GM21786 (cell line): ENCODE measurements at regions not wholly inside any gene's neighbourhood (a gene's known extent, or its start where the extent isn't known, plus 50 kb on each side); places are given as distances from the start of the nearest gene placed in this dataset.

Source experiments
- ATAC-seq: cut with Tn5 transposase; IDR thresholded peaks from one replicate; pipeline ENCODE4 v1.9.1; 2021; ENCODE audit not compliant: unreplicated experiment

DNA sequence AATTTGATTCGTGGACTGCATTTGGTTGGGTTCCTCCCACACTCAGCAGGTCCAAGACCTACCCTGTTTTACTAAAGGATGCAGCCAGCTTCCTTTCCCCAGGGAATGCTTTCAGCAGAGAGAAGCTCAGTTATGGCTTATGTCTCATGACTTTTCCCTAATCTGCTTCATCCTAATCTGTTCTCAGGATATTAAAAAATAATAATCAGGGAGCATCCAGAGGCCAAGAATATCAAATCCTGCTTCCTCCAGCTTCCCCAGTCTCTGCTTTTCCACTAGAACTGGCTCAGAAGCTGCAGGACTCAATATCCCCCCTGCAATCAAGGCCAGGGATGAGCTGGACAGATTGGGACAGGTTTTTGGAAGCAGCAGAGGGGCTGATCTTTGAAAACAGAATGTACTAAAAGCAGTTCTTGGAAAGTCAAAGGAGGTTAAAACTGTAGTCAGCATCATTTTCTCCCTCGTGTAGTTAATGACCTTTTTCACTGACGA lies 326.9 kb upstream of the TNP1 start:
- no peak for ATAC-seq

DNA sequence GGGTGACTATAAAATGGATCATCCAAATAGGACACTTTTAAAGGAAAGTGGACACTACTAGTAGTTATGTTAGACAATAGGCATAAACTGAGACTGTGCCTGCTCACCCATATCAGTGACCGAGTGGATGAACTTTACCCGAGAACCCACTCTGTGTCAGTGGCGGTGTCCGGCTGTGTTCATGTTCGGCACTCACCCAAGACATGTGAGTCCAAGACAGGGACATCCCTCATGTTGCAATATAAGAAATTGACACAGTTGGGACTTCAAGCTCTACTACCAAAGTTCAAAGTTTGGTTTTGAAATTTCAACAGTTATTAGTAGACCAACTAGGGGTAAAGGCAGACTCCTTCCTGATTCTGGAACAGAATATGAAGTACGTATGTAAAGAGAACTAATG lies 326.3 kb upstream of the TNP1 start:
- no peak for ATAC-seq

GRCh38 chr2:217185265-217185995 lies 325.6 kb upstream of the TNP1 start:
- ATAC-seq, result no peak

DNA sequence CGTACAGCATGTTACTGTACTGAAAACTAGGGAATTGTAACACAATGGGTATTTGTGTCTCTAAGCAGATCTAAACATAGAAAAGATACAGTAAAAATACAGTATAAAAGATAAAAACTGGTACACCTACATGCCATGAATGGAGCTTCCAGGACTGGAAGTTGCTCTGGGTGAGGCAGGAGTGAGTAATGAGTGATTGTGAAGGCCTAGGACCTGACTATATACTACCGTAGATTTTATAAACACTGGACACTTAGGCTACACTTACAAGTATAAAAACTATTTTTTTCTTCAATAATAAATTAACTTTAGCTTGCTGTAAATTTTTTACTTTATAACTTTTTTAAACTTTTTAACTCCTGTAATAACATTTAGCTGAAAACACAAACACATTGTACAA lies 324.4 kb upstream of the TNP1 start:
- ATAC-seq, result no peak

- ATAC-seq, result no peak
These were observed 323.6 kb upstream of the TNP1 start for GRCh38 chr2:217183471-217183870.

- ATAC-seq, result no peak
These were observed 323.1 kb upstream of the TNP1 start for GRCh38 chr2:217182926-217183325.

DNA sequence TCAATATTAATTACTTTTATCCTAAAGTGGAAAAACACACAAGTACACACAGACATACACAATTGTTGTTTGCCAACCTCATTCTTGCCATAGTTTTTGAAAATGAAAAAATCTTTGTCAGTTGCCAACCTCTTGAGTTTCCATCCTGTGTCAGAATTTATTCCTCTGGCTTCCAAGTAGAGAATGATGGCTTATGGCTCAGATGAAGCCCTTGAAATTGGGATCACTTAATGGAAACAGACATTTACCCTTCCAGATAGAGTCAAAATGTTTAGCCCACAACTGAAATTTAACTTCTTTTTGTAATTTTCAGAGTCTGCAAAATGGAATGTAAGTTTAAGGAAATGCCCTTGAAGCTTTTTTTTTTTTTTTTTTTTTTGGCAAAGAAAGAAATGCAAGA lies 321.6 kb upstream of the TNP1 start:
- no peak for ATAC-seq

DNA sequence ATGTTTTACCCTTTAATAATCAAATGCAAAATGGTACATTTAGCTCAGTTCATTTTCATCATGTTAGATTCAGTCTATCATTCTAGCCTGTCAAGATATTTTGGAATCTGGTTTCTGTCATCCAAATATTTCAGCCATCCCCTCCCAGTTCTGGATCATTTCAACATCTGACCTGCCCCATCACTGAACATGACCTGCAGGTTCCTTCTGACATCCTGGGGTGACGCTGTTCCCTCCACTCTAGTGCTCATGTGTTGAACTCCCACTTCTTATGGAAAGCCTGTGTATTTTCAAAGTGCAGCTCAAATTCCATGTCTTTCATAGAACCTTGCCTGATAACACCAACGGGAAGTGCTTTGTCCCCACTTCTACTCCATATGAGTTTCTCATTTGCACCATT lies 320.0 kb upstream of the TNP1 start:
- no peak for ATAC-seq

- no peak for ATAC-seq
These were observed 318.5 kb upstream of the TNP1 start for GRCh38 chr2:217178341-217178740.

DNA sequence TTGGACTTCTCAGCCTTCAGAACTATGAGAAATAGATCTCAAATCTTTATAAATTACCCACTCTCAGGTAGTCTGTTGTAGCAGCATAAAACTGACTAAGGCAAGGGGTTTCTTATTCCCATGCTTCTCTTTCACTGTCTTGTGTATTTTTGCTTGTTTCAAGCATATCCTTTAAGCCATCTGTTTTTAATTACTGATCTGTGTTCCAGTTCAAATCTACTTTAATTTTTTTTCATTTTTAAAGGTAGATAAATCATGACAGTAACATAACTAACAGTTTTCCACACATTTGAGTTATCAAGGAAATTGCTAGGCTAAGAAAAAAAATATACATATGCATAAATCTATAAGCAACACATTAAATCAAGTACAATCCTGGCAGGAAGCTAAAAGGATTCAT lies 317.9 kb upstream of the TNP1 start:
- no peak for ATAC-seq

DNA sequence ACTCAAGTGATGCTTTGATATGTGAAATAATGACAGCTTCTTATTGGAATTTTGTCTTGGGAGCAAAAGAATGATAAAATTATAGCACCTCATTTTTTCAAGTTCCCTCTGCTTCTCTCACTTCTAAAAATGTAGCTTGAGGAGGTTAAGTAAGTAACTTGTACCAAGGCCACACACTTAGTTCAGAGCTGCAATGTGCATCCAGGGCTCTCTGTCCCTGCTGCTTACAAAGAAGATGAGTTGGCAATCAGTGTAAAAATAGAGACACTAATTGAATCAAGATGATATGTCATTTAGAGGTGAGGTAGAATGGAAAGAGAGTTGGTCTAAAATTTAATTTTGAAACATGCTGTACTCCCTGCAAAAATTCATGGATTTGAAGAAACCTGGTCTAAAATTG lies 312.0 kb upstream of the TNP1 start:
- no peak for ATAC-seq

DNA sequence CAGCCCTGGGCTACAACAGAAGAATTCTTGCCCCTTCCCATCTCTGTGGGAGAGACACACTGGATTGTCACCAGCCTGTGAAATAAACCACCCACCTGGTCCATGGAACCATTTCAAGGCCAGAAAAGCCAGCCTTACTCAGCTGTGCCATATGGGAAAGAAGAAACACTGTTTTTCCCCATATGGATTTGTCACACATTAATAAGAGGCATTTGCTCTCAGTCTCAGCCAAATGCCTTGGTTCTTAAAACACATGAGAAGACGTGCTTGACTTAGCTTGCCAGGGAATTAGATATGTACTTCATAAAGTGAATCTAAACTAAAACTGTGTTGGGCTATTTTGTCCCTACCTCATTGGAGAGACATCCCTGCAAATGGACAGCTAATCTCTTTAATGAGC lies 308.6 kb upstream of the TNP1 start:
- no peak for ATAC-seq

- ATAC-seq, result no peak
These were observed 307.7 kb upstream of the TNP1 start for GRCh38 chr2:217167531-217167930.

- ATAC-seq, result no peak
These were observed 306.5 kb upstream of the TNP1 start for GRCh38 chr2:217166241-217166850.

DNA sequence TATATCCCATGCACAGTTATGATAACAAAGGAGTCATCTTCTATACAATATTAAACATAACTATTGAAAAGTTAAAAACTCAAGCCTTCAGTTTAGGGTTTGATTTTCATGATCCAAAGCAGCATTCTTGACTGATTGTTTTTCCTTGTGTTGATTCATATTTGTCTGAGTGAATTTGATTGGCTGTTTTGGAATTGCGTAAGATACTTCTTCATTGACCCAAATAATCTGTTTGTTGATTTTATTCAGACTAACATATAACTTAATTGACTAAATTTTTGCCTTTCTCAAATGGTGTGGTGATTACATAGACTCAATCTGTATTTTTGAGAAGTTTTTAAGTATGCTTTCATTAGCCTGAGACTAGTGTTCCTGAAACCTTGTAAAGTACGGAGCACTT lies 305.7 kb upstream of the TNP1 start:
- no peak for ATAC-seq

GRCh38 chr2:217163987-217164386 lies 304.1 kb upstream of the TNP1 start:
- ATAC-seq, result no peak

- ATAC-seq, result no peak
These were observed 302.7 kb upstream of the TNP1 start for GRCh38 chr2:217162533-217162932.

- ATAC-seq, result no peak
These were observed 301.4 kb upstream of the TNP1 start for GRCh38 chr2:217160978-217161973.

DNA sequence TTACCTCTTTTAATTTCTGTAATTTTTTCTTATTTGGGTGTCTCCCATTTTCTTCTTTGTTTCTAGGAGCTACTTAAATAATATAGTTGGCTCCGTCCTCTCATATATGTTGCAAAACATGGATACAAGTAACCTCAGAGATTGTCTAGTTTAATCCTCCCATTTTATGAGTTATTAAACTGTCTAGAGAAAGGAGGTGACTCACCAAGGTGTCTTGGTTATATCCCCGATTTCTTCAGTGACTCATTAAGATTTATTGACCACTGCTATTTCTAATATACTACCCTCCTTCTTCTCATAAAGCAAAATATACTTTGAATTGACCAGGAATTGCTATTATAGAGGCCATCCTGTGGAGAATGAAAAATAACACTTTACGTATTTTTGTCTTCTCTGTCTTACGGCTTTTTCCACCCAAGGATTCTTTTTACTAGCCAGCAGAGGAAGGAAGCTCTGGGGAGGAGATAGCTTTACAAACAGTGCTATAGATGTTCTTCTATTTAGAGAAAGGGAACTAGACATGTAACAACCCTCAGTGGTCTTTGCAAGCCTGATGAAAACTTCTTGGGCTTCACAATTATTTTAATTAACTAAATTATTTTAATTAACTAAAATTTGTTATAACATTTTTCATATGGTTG lies 300.4 kb upstream of the TNP1 start:
- ATAC-seq, result no peak

GRCh38 chr2:217158928-217159327 lies 299.1 kb upstream of the TNP1 start:
- ATAC-seq, result no peak

GRCh38 chr2:217157581-217157980 lies 297.7 kb upstream of the TNP1 start:
- ATAC-seq, result no peak
